ENCODE measurements at regions not wholly inside any gene's neighbourhood (a gene's known extent, or its start where the extent isn't known, plus 50 kb on each side); places are given as distances from the start of the nearest gene placed in this dataset.

- no peaks in the 10 kb centered on the region for H3K9me3 ChIP-seq
- no peak for TF ChIP-seq CTCF (IDR thresholded peaks at IDR 0.05)
- H3K27me3 ChIP-seq: no peaks in the 10 kb centered on the region
- DNase-seq: no peak
- no peaks in the 10 kb centered on the region for H3K36me3 ChIP-seq
- no peak overlapping the region for H3K9ac ChIP-seq (ENCODE audit: low read depth in 2 of 2, low read length in 2 of 2)
- H3K4me1 ChIP-seq: no peaks in the 10 kb centered on the region
- H3K27ac ChIP-seq: no peak overlapping the region
- intact Hi-C loops (cut with DNase I): no loop called here
- H3K4me3 ChIP-seq: no peak overlapping the region
Measured at GRCh38 chr18:34094148-34094547, 130.6 kb downstream of the NOL4 start.

DNA sequence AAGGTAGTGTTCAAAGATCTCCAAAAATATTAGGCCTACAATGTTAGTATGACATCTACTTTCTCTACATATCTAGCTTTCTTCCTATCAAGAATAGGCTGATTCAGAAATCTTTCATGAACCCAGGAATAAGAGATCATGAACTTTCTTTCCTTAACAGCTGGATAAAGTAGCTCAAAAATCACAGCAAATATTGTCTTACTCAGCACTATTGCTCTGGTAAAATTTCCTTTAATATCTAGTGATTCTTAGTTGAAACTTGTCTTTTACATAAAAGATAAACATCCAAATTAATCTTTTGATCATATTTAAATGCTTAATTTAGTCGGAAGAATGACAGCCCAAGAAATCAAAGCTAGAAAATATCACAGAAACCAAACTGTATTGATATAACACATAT lies 131.9 kb downstream of the NOL4 start:
- Histone ChIP-seq H3K9me3 (no peaks in the 10 kb centered on the region), H3K27me3 (no peaks in the 10 kb centered on the region), H3K4me3 (no peak overlapping the region), H3K27ac (no peak overlapping the region), H3K9ac (ENCODE audit: low read depth in 2 of 2, low read length in 2 of 2) (no peak overlapping the region), H3K4me1 (no peaks in the 10 kb centered on the region), H3K36me3 (no peaks in the 10 kb centered on the region)
- DNase-seq: no peak
- intact Hi-C loops (cut with DNase I): no loop called here
- TF ChIP-seq CTCF (IDR thresholded peaks at IDR 0.05): no peak

GRCh38 chr18:34086370-34086769 lies 138.3 kb downstream of the NOL4 start:
- Histone ChIP-seq H3K36me3 (no peaks in the 10 kb centered on the region), H3K4me3 (no peak overlapping the region), H3K27ac (no peak overlapping the region), H3K27me3 (no peaks in the 10 kb centered on the region), H3K4me1 (no peaks in the 10 kb centered on the region), H3K9me3 (no peaks in the 10 kb centered on the region), H3K9ac (ENCODE audit: low read depth in 2 of 2, low read length in 2 of 2) (no peak overlapping the region)
- no peak for DNase-seq
- intact Hi-C loops (cut with DNase I): no loop called here
- no peak for TF ChIP-seq CTCF (IDR thresholded peaks at IDR 0.05)

DNA sequence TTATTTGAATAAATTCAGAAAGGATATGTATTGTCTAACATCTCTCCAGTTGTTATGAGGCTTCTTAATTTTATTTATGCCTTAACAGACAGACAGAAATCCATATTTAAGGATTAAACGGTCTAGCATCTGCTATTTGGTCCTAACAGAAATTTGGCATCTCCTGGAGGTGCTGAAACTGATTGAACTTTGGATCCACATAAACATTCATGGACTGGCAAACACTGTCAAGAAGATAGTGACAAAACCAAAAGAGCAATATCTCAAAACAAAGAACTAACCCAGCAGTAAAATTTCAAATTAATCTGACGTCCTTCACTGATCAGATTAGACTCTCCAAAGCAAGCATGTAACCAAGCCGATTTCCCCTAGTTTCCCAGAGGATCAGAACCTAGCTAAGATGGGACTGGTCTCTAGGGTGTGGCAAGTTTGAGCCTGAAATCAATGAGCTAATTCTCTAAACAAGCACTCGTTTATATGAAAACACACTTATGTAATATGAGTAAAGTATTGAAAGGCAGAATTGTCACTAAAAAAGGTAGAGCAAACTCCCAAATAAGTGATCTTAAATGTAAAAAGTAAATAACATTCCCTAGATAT lies 139.5 kb downstream of the NOL4 start:
- no peak overlapping the region for H3K9ac ChIP-seq (ENCODE audit: low read depth in 2 of 2, low read length in 2 of 2)

DNA sequence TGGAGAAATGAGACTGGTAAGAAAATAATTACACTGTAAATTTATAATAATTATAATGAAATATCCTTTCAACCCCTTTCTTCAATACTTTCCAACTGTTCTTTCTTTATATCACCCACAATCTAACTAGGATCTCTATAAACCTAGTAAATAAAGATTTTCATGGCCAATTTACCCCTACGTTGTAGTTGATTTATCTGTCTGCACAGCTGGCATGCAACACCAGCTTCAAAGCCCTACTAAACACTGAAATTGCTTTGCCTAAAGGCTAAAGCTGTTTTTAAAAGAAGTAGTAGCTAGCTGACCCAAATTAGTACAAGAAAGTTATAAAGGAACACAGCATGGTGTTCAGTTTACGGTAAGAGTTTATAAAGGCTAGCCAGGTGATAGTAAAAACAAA lies 140.1 kb downstream of the NOL4 start:
- no peak overlapping the region for H3K4me3 ChIP-seq
- H3K9ac ChIP-seq (ENCODE audit: low read depth in 2 of 2, low read length in 2 of 2): no peak overlapping the region
- no peaks in the 10 kb centered on the region for H3K9me3 ChIP-seq
- no peaks in the 10 kb centered on the region for H3K36me3 ChIP-seq
- H3K4me1 ChIP-seq: no peaks in the 10 kb centered on the region
- DNase-seq: no peak
- no peaks in the 10 kb centered on the region for H3K27me3 ChIP-seq
- H3K27ac ChIP-seq: no peak overlapping the region
- no peak for TF ChIP-seq CTCF (IDR thresholded peaks at IDR 0.05)
- intact Hi-C loops (cut with DNase I): no loop called here

More for the DNA sequence above, 139.5 kb downstream of the NOL4 start:
- Histone ChIP-seq H3K4me3 (no peak overlapping the region), H3K4me1 (no peaks in the 10 kb centered on the region), H3K9me3 (no peaks in the 10 kb centered on the region), H3K27me3 (no peaks in the 10 kb centered on the region), H3K27ac (no peak overlapping the region), H3K36me3 (no peaks in the 10 kb centered on the region)
- no peak for TF ChIP-seq CTCF (IDR thresholded peaks at IDR 0.05)
- DNase-seq: no peak
- intact Hi-C loops (cut with DNase I): no loop called here
